Motor neuron (in vitro differentiated cells): ENCODE measurements at regions not wholly inside any gene's neighbourhood (a gene's known extent, or its start where the extent isn't known, plus 50 kb on each side); places are given as distances from the start of the nearest gene placed in this dataset.
"Not testable (repeated sequence)": the region's sequence is repeated elsewhere in the genome, so short reads cannot be mapped to it uniquely, and the experiment has no call there.

Source experiments
- ATAC-seq, 8 experiments: fragments of 200-7000 bp; cut with Tn5 transposase; replicated peaks in 6 of 8; 2 replicates each; pipeline ENCODE4 v1.8.0; 2021; ENCODE audit warnings: mild to moderate bottlenecking in 8 of 8, moderate library complexity in 8 of 8
- H3K27ac ChIP-seq, 2 donors: fragments of 250-450 bp; sonication (Bioruptor Pico); 2 replicates each; pipeline ENCODE4 v1.9.0; 2021; ENCODE audit warnings: antibody characterized with exemption in 2 of 2, mild to moderate bottlenecking in 2 of 2, moderate library complexity in 1 of 2
- H3K4me1 ChIP-seq, 2 donors: fragments of 250-450 bp; sonication (Bioruptor Pico); replicated peaks in 1 of 2; 2 replicates each; pipeline ENCODE4 v1.6.1; 2021; ENCODE audit warnings: antibody characterized with exemption in 2 of 2, mild to moderate bottlenecking in 2 of 2, moderate library complexity in 1 of 2
- H3K4me3 ChIP-seq, 5 donors: fragments of 250-450 bp; sonication (Bioruptor Pico); 2 replicates each; pipeline ENCODE4 v1.9.0; 2021; ENCODE audit warnings: antibody characterized with exemption in 5 of 5, mild to moderate bottlenecking in 5 of 5, moderate library complexity in 4 of 5
- WGBS, 10 experiments: fragments of 450-650 bp; shearing (Covaris generic); methylation state at CpG; one replicate each; pipeline ENCODE4 v1.0.0; 2022; 5-methylcytosine and 5-hydroxymethylcytosine counted together
- in situ Hi-C, 9 experiments: fragments of 400-800 bp; cut with MboI; loops; one replicate each; pipeline ENCODE4 v1.15.0; 2021; ENCODE audit warnings: low sequenced_read_pairs in 9 of 9, low pct_unique_long_range_greater_than_20kb in 2 of 9; ENCODE audit not compliant: unreplicated experiment in 9 of 9

GRCh38 chr2:59787095-59787494, 766.4 kb downstream of the BCL11A start:
- 14 to 100% (median 91%) methylated on average over 1 to 3 of the region's 3 CpGs for WGBS, 10 experiments
- Histone ChIP-seq H3K4me3 (no peak overlapping the region), H3K4me1 (peaks cover 19 to 25% of the 10 kb centered on the region in 2 donors), H3K27ac (no peak overlapping the region)
- ATAC-seq: peak in 1 of 8 experiments; percentile 10
- in situ Hi-C loops: no loop called here

- peak in 1 of 8 experiments; percentile 5 for ATAC-seq
- Histone ChIP-seq H3K4me1 (peaks cover 16 to 23% of the 10 kb centered on the region in 2 donors), H3K27ac (no peak overlapping the region), H3K4me3 (no peak overlapping the region)
- in situ Hi-C loops: no loop called here
- WGBS, 10 experiments: 11 to 100% (median 70%) methylated on average over 1 of the region's 1 CpG; no CpG with 5 or more reads in 4 of the 10 experiments
These were observed 766.8 kb downstream of the BCL11A start for GRCh38 chr2:59786684-59787083.

- no peak overlapping the region for H3K4me3 ChIP-seq
- no peak for ATAC-seq
- H3K27ac ChIP-seq: no peak overlapping the region
- in situ Hi-C loops: no loop called here
- H3K4me1 ChIP-seq: no peaks in the 10 kb centered on the region
These were observed 773.9 kb downstream of the BCL11A start for GRCh38 chr2:59779571-59779970.

DNA sequence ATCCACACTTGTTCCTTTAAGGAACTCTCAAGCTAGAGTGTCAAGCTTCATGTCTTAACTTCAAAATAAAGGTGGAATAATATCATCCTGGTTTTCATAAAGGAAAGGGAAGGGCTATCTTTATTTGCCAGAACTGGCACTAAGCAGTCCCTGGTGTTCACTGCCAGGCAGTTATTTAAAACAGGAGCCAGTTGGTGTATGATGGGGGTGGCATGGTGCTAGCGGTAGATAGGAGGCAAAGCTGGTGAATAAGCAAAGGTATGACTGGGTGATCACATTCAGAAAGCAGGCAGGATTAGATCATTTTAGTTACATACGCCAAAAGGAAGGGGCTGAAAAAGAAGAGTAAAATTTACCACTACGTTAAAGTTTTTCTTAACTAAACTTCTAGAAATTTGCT, 776.3 kb downstream of the BCL11A start:
- in situ Hi-C loops: no loop called here
- H3K4me1 ChIP-seq: no peaks in the 10 kb centered on the region
- no peak overlapping the region for H3K4me3 ChIP-seq
- no peak for ATAC-seq
- H3K27ac ChIP-seq: no peak overlapping the region
- 10 to 95% (median 82%) methylated on average over 1 to 3 of the region's 3 CpGs; no CpG with 5 or more reads in 2 of the 10 experiments for WGBS, 10 experiments

DNA sequence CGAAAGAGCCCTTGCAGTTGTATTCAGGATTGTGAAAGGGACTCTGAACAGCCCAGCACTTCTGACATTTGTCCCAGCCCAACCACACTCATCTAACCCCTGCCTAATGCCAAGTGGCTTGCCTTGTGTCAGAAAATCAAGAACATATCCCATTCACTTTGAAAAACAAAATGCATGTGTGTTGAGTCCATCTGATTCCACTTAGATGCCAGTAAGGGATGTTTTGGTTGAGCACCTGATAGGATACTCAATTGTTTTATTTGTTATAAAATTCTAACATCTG, 776.8 kb downstream of the BCL11A start:
- ATAC-seq: no peak
- no peak overlapping the region for H3K4me3 ChIP-seq
- no peaks in the 10 kb centered on the region for H3K4me1 ChIP-seq
- WGBS, 10 experiments: 20 to 100% (median 80%) methylated on average over 1 of the region's 1 CpG; no CpG with 5 or more reads in 5 of the 10 experiments
- in situ Hi-C loops: no loop called here
- H3K27ac ChIP-seq: no peak overlapping the region

GRCh38 chr2:59774821-59775433, 778.5 kb downstream of the BCL11A start:
- peak in 1 of 8 experiments; percentile 23 for ATAC-seq
- 0 to 100% (median 85%) methylated on average over 1 to 2 of the region's 2 CpGs; no CpG with 5 or more reads in 1 of the 10 experiments for WGBS, 10 experiments
- in situ Hi-C loops: no loop called here
- no peaks in the 10 kb centered on the region for H3K4me1 ChIP-seq
- no peak overlapping the region for H3K27ac ChIP-seq
- H3K4me3 ChIP-seq: no peak overlapping the region

GRCh38 chr2:59770651-59771050, 782.8 kb downstream of the BCL11A start:
- 20 to 100% (median 58%) methylated on average over 1 to 2 of the region's 2 CpGs; no CpG with 5 or more reads in 3 of the 10 experiments for whole genome bisulfite sequencing, 10 experiments
- ATAC-seq: peak in 1 of 8 experiments; percentile 19
- in situ Hi-C loops: no loop called here
- Histone ChIP-seq H3K27ac (no peak overlapping the region), H3K4me3 (no peak overlapping the region), H3K4me1 (no peaks in the 10 kb centered on the region)

DNA sequence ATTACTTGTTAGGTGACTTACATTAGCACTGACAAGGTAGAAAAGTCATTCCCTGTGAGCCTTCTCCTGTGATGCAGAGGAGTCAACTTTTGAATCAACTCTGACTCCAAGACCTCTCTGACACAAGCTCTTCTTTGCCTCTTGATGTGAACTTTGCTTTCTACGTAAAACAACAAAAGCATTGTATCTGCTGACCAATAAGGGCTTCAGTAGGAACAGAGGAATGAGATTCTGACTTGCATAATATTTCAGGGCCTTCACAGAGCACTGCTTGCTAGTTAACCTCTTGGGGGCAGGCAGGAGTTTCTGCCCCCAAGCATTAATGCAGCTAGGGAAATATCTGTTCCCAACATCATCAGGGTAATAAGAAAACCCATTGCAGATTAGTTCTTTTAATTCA, 791.5 kb downstream of the BCL11A start:
- H3K4me3 ChIP-seq: no peak overlapping the region
- H3K4me1 ChIP-seq: no peaks in the 10 kb centered on the region
- no peak overlapping the region for H3K27ac ChIP-seq
- no peak for ATAC-seq
- 0 to 100% (median 67%) methylated on average over 1 of the region's 1 CpG; no CpG with 5 or more reads in 3 of the 10 experiments for WGBS, 10 experiments
- in situ Hi-C loops: no loop called here

- no peak overlapping the region for H3K27ac ChIP-seq
- H3K4me1 ChIP-seq: no peaks in the 10 kb centered on the region
- WGBS, 10 experiments: 39 to 100% (median 93%) methylated on average over 1 to 5 of the region's 5 CpGs; no CpG with 5 or more reads in 1 of the 10 experiments
- ATAC-seq: no peak
- H3K4me3 ChIP-seq: no peak overlapping the region
- in situ Hi-C loops: no loop called here
These were observed 797.3 kb downstream of the BCL11A start for GRCh38 chr2:59756150-59756549.

- in situ Hi-C loops: no loop called here
- H3K4me1 ChIP-seq: no peaks in the 10 kb centered on the region
- WGBS, 10 experiments: 19 to 100% (median 73%) methylated on average over 2 to 9 of the region's 9 CpGs
- ATAC-seq: peak in 1 of 8 experiments; percentile 36
- H3K4me3 ChIP-seq: no peak overlapping the region
- H3K27ac ChIP-seq: no peak overlapping the region
These were observed 799.3 kb downstream of the BCL11A start for GRCh38 chr2:59754011-59754735.

GRCh38 chr2:59752512-59752911, 800.9 kb downstream of the BCL11A start:
- no peak overlapping the region for H3K4me3 ChIP-seq
- H3K27ac ChIP-seq: no peak overlapping the region
- WGBS, 10 experiments: 0 to 71% (median 25%) methylated on average over 1 of the region's 1 CpG; no CpG with 5 or more reads in 1 of the 10 experiments
- no peak for ATAC-seq
- no peaks in the 10 kb centered on the region for H3K4me1 ChIP-seq
- in situ Hi-C loops: no loop called here

GRCh38 chr2:59752071-59752470, 801.4 kb downstream of the BCL11A start:
- Histone ChIP-seq H3K27ac (no peak overlapping the region), H3K4me1 (no peaks in the 10 kb centered on the region), H3K4me3 (no peak overlapping the region)
- peak in 5 of 8 experiments; percentile 21 to 67 (median 53) for ATAC-seq
- in situ Hi-C loops: no loop called here
- WGBS, 10 experiments: 17 to 100% (median 67%) methylated on average over 1 to 2 of the region's 2 CpGs; no CpG with 5 or more reads in 2 of the 10 experiments

GRCh38 chr2:59751214-59751613, 802.2 kb downstream of the BCL11A start:
- H3K4me3 ChIP-seq, H3K27ac ChIP-seq, in situ Hi-C loops, H3K4me1 ChIP-seq, ATAC-seq: not testable (repeated sequence)
- WGBS, 10 experiments: 11 to 100% (median 80%) methylated on average over 1 to 4 of the region's 4 CpGs; no CpG with 5 or more reads in 3 of the 10 experiments

DNA sequence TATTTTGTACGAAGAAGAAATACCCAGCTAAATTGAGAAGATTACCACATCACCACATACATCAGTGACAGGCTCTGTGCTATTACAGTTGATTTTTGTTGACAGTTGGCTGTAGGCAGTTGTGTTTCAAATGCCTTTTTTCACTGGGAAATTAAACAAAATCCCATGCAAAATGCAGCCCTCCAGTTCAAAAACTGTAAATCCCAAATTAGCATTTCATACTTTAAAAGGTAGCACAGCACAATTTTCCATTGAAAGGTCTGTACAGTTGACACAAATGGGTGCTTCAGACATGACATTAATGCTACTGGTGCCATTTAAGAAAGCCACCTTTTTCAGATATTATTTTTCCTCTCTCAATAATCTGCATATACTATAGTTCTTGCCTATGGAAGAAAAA, 807.2 kb downstream of the BCL11A start:
- no peak for ATAC-seq
- WGBS, 10 experiments: 25 to 100% (median 71%) methylated on average over 1 of the region's 1 CpG; no CpG with 5 or more reads in 3 of the 10 experiments
- no peak overlapping the region for H3K27ac ChIP-seq
- in situ Hi-C loops: no loop called here
- H3K4me3 ChIP-seq: no peak overlapping the region
- H3K4me1 ChIP-seq: no peaks in the 10 kb centered on the region
